HG03457 (cell line): ENCODE measurements at regions not wholly inside any gene's neighbourhood (a gene's known extent, or its start where the extent isn't known, plus 50 kb on each side); places are given as distances from the start of the nearest gene placed in this dataset.

Source experiments
- ATAC-seq: cut with Tn5 transposase; IDR thresholded peaks from one replicate; pipeline ENCODE4 v1.9.1; 2021; ENCODE audit warnings: moderate number of reproducible peaks; ENCODE audit not compliant: unreplicated experiment

GRCh38 chr6:95489185-95489863 is 88.0 kb upstream of the MANEA start:
- ATAC-seq: no peak

GRCh38 chr6:95496769-95497426 is 80.4 kb upstream of the MANEA start:
- no peak for ATAC-seq

- ATAC-seq: no peak
These were observed 76.1 kb upstream of the MANEA start for GRCh38 chr6:95501032-95501904.

GRCh38 chr6:95503568-95503967 is 73.8 kb upstream of the MANEA start:
- no peak for ATAC-seq

- ATAC-seq: no peak
These were observed 65.9 kb upstream of the MANEA start for GRCh38 chr6:95511404-95511803.

GRCh38 chr6:95515975-95516374 is 61.4 kb upstream of the MANEA start:
- no peak for ATAC-seq

- no peak for ATAC-seq
These were observed 60.3 kb upstream of the MANEA start for GRCh38 chr6:95517004-95517403.

- no peak for ATAC-seq
These were observed 59.8 kb upstream of the MANEA start for GRCh38 chr6:95517568-95517967.

GRCh38 chr6:95518630-95519227 is 58.6 kb upstream of the MANEA start:
- ATAC-seq: no peak

- no peak for ATAC-seq
These were observed 57.9 kb upstream of the MANEA start for GRCh38 chr6:95519228-95520037.

- no peak for ATAC-seq
These were observed 56.2 kb upstream of the MANEA start for GRCh38 chr6:95521181-95521580.
